HG03064 (cell line): ENCODE measurements at regions not wholly inside any gene's neighbourhood (a gene's known extent, or its start where the extent isn't known, plus 50 kb on each side); places are given as distances from the start of the nearest gene placed in this dataset.
"Not testable (repeated sequence)": the region's sequence is repeated elsewhere in the genome, so short reads cannot be mapped to it uniquely, and the experiment has no call there.

ENCODE experiments used
- ATAC-seq: cut with Tn5 transposase; IDR thresholded peaks from one replicate; pipeline ENCODE4 v1.9.1; 2021; ENCODE audit warnings: low read depth; ENCODE audit not compliant: unreplicated experiment

DNA sequence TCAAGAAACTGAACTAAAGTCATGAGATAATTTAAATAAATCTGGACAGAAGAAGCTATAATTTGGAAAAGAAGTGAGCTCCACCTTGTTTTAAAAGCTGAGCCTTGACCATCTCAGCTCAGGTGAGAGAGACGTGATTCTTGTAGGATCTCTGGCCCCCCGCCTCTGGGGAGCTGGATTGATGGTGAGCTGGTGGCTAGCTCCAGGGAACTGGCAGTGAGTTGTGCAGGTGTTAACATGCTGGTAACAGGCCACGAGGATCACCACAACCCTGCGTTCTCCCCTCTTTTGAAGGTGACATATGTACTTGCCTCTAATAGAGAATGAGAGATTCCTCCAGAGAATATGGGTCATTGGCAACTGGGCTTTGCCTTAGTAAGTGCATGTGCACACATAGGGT is 485.1 kb downstream of the IRS2 start:
- ATAC-seq: no peak

DNA sequence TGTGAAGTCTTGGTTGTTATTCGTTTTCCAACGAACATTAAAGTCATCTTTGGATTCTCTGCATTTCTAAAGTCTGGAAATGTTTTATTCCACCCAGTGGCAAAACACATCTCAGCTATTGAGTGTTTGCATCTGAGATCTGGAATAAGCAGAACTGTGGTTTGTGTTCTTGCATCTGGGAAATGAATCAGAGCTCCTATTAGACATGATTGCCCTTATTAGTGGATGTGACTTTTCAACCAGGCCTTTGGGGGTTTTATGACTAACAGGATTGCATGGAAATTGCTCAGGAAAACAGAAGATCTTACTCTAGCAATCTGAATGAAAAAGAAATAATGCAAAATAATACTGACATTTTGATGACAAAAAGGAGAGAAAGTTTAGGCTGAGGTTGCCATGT is 488.8 kb downstream of the IRS2 start:
- ATAC-seq: no peak

DNA sequence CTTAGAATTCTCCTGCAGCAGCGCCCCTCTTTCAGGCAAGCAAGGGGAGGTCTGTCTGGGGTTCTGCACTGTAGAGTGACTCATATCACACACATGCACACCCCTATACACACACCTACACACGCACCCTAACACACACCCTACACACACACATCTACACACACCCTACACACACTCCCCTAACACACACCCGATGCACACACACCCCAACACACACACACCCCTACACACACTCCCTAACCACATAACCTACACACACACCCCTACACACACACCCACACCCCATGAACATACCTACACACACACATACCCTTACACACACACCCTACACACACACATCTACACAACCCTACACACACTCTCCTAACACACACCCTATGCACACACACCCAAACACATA is 493.2 kb downstream of the IRS2 start:
- ATAC-seq: no peak

DNA sequence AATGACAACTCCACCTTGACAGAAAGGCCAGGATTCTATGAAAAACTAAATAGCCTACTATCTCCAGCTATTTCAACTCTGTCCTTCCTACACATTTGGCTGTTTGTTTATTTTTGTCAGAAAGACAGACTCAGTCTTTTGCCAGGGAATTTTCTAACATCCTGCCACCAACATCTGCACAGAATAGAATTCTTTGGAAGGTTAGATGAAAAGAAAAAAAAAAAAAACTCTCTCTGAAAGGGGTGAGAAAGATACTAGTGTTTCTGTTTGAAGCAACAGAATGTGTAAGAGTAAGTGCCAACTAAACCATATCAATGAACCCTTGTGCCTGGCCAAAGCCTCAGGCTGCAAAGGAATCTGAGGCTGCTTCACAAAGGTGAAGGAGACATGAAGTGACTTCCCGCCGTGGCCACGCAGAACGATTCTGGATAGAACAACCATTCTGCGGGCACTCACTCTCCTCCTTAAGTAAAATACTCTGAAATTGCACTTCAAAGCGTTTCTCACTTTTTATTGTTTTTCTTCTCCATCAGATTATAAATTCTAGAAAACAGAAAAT is 498.2 kb downstream of the IRS2 start:
- ATAC-seq: no peak

DNA sequence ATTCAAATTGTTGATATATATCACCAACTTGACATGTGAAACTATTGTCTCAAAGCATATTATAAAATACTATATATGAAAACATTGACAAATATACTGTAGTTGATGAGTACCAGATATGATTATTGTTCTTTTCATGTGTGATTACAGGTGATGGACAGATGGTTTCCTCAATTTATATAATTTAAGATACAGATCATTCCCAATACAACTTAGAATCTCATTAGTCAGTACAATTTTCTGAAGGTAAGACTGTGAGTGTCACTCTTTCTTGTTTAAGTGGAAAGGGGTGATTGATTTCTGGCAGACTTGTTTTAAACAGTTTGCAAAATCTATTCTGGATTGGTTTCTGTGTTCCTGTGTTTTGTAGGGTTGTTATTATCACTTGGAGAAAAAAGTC is 498.8 kb downstream of the IRS2 start:
- ATAC-seq: no peak

DNA sequence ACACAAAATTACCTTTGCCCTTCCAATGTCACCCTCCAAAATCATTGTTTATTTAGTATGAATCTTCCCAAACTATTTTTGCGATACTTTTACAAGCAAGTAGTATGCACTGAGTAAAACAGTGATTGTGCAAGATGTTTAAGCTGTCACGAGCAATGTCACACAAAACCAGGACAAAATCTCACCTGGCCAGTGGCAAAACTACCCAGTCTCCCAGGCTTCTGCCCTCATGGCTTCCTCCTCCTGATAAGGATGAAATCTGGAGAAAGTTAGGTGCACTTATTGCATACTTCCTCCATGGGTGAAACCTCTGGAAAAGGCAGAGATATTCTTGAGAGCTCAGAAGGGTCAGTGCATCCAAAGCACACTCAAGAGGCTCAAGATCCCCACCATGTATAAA is 500.8 kb downstream of the IRS2 start:
- no peak for ATAC-seq

DNA sequence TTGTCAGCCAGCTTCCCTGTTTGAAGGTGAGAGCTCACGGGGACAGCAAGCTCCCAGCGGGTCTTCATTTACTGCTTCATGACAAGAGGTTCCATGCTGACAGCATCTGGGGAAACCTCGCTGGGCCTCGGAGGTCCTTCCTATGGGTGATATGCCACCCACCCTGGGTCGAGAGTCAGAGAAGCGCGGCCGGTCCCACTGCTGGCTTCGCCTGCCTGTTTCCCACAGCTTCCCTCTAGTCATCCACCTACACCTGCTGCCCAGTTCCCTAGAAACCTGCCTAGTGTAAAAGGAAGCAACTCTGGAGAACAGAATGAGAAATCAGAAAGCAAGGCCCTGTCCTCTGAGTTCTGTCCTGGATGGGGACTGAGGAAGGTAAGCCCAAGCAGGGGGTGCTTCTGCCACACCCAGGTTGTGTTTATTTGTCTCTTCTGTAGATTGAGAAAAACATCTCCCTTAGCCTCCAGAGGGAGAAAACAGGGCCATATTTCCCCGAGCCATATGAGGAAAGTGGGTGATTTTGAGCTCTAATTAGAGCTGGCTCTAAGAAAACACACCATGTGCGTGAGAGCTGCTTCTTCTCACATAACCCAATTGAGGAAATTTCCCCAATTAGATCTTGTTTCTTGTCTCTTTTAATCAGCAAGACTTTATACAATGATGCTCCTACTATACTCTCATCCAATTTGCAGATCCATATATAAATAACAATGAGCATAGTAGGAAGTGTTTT is 504.3 kb downstream of the IRS2 start:
- no peak for ATAC-seq

DNA sequence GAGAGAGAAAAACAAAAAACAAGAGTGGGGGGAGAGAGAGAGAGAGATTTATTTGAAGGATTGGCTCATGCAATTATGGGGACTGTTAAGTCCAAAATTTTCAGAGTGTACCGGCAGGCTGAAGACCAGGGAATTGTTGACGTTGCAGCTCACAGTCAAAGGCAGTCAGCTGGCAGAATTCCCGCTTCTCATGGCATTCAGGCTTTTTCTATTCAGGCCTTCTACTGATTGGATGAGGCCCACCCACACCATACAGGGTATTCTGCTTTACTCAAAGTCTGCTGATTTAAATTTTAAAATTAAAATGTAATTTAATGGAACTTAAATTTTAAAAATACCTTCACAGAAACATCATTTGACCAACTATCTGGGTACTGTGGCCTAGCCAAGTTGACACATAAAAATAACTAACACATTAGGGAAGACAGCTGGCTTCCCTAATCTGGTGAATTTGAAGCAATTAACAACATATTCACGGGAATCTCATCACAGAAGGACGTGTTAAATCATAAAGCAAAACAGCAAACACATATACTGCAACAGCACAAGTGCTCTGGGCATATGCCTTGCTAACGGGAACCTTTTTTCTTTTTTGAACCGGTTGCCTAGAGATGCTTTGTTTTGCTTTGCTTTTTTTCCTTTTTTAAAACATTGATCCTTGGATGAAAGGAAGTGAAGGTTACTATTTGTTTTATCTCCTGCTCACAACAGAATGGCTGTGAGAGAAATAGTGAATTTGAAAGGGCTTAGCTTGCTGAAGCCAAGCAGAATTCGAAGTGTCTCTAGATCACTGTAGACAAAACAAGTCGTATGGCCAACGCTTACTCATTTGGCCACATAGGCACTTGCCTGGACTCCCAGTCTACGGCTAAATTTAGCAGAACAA is 505.1 kb downstream of the IRS2 start:
- ATAC-seq: no peak

DNA sequence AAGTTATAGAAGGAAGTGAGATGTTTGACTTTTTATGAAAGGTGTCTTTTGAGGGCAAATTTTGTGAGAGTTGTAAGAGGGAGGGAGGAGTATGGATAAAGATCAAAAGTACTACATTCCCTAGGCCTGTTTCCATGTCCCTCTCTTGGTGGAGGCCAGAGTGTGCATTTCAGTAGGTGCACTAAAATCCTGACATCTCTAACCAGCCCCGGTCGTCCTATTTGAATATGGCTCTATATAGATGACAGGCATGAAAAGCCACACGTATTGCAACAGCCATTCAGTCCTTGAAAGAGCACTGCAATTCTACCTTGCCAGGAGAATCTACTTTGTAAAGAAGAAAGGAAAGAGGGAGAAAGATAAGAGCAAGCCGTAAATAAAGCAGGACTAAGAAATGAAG is 510.1 kb downstream of the IRS2 start:
- no peak for ATAC-seq

DNA sequence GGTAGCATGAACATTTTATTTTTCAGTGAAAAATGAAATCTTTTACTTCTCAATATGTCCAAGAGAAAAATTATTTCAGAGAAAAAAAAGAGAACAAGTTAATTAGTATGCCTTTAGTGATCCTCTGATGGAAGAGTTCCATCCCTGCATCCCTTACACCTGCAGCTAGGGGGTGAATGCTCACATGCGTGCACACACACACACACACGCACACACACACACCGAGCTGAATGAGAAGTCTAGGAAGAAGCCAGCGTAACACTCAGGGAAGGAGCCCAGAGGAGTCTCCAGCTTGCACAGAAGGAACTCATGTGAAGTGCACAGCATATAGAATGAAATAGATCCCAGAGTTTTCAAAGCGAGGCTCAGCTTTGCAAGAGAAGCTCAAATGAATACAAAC is 510.5 kb downstream of the IRS2 start:
- no peak for ATAC-seq

DNA sequence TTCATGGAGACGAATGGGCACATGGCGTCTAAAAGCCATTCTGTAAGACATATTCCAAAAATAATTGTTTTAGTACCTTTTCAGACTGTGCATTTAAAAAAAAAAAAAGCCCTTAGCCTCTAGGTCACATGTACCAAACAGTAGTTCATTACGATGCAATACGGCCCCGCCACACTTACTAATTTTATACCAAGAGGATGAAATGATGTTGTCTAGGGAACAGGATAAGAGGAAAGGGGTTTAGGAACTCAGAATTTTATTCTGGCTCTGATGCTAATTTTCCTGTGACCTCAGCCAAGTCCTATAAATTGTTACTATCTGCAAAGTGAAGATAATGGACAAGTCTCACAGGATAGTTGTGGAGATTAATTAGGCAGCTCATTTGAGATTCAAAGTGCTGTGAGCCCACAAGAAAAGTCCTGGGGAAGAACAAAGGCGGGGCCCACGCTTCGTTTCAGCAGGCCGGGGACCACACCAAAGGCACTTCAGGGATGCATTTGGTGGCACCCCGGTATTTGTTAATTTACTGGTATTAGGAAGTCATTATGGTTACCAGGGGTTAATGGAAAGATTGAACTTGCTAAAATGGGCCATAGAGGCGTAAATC is 511.1 kb downstream of the IRS2 start:
- ATAC-seq: no peak

DNA sequence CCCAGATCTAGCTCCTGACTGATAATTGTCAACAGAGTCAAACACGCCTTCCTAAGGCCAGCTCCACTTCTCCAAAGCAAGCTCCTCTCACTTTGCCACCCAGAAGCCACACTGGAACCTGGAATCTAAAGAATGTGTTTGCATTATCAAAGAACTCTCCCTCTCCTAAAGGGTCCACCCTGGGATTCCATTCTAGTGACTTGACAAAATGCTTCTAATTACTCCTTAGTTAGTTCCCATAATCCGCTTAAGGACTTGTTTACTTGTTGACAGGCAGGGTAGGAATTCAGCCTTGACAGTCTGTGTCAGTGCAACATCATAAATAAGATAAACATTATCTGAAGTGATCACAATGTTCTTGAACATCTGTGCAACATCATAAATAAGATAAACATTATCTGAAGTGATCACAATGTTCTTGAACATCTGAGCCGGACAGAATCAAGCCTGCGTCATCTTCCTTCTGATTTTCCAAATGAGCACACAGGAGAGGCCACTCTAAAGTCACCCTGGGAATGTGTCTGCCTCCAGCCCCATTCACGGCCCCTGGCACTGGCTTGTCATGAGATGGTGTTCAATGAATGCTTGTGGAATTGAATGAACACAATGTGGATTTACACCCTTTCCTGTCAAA is 512.1 kb downstream of the IRS2 start:
- ATAC-seq: no peak

DNA sequence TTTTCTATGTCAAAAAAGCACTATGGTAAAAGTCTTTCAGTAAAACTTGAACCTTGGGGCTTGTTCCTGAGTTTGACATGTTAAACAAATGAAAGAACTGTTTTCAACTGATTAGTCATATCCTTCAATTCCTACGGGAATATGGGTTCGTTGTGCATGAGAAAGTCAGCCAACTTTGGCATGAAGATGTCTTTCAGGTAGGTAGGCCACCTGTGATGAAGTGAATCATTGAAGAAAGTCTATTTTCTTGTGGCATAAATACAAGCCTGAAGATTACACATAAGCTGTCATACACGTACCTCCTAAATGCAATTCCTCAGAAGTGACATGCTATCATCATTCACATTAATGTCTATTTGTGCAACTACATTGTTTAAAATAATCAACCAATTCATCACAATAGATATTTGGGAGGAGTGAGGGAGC is 513.0 kb downstream of the IRS2 start:
- no peak for ATAC-seq

DNA sequence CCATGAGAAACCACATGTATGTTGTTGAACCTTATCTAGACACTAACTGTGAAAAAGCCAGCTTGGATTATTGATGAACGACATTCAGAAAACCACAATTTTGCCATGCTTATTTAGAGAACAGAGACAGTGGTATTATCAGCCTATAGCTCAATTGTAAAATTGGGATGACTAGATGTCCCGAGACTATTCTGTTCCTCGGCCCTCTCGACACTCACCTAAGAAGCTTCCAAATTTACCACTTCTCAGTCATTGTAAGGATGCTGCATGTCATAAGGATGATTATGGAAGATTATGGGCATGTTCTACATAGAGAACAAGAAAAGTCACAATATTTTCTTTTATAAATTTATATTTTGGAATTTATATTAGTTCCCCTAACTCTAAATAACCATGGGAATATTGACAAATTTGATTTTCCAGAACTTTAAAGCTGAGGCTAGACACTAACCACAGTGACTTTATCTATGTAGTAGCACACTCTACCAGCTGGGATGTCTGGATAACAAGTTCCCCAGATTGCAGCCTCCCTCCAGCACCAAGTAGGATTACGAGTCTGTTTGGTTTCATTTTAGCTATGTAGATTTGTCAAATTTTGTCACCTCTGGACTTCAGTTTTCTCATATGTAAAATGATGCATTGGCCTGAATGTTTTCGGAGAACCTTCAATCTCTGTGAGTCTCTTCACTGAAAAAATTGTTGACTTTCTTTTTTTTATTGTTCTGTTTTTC is 513.6 kb downstream of the IRS2 start:
- no peak for ATAC-seq

DNA sequence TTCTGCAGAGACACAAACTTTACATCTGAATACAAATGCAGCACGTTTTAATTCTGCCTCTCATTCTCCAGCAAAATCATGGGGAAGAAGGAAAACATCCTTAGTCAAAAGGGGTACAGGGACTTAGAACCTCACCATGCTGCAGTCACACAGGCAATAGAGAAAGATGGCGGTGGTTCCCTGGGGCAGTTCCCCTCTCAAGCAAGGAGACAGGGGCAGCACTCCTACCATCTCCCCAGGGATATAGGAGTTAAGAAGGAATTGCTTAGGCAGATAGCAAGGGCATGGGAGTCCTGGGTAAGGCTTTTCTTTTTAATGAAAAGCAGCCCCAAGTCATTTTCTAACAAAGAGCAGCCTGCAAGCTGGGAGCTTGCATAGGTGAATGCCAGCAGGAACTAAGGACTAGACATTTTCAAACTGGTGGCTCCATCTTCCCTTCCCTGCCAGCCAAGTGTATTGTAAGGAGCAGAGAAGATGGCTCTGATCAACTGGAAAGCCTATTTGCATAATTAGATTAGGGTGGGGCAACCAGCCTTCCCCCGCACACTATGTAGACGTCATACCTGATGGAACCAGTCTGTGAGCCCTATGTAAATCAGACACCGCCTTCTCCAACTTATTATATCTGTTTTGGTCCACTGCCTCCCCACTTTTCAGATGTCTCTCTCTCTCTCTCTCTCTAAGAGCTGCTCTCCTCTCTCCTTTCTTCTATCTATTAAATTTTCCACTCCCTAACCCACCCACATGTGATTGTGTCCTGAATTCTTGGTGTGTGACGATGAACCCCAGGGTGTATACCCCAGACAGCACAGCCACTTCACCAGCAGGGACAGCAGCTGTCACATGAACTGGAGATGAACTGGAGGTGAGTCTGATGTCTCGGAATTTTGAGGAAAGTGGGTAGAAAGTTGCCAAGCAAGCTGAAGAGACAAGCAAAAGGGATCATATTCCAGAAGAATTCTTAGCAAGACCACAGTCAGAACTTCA is 514.5 kb downstream of the IRS2 start:
- ATAC-seq: no peak

DNA sequence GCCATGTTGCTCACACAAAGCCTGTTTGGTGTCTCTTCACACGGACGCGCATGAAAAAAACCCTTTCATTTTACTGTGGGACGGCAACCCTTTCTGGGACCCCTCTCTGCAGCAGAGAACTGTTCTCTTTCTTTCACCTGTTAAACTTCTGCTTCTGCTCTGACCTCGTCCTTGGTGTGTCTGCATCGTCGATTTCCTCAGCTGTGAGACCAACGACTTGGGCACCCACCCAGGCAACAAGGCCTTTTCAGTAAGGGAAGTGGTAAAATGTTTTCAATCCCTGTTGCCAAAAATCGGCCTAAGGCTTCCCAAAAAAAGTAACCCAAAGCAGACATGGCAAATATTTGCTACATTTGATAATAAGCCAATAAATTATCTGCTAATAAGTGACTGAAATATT is 515.3 kb downstream of the IRS2 start:
- no peak for ATAC-seq

DNA sequence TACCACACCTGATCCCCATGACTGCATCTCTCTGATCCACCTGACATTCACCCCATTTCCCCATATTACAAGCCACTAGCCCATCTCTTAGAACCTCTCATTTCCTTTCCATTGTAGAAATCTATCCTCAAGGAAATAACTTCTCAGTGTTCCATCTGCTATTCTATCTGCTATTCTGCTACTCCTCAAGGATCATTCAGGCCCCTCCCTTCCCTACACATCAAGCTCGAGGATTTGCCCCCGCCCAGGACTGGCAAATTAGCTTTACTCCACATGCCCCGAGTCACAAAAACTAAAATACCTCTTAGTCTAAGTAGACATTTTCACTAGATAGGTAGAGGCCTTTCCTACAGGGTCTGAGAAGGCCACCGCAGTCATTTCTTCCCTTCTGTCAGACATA is 517.0 kb downstream of the IRS2 start:
- not testable (repeated sequence) for ATAC-seq

DNA sequence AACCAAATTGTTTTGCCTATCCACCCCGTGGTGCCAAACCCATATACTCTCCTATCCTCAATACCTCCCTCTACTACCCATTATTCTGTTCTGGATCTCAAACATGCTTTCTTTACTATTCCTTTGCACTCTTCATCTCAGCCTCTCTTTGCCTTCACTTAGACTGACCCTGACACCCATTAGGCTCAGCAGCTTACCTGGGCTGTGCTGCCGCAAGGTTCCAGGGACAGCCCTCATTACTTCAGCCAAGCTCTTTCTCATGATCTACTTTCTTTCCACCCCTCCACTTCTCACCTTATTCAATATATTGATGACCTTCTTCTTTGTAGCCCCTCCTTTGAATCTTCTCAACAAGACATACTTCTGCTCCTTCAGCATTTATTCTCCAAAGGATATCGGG is 517.9 kb downstream of the IRS2 start:
- ATAC-seq: not testable (repeated sequence)

DNA sequence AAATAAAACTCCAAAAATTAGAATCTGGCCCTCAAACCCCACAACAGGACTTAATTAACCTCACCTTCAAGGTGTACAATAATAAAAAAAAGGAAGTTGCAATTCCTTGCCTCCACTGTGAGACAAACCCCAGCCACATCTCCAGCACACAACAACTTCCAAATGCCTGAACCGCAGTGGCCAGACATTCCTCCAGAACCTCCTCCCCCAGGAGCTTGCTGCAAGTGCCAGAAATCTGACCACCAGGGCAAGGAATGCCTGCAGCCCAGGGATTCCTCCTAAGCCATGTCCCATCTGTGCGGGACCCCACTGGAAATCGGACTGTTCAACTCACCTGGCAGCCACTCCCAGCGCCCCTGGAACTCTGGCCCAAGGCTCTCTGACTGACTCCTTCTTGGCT is 519.0 kb downstream of the IRS2 start:
- ATAC-seq: not testable (repeated sequence)
